ENCODE measurements at regions not wholly inside any gene's neighbourhood (a gene's known extent, or its start where the extent isn't known, plus 50 kb on each side); places are given as distances from the start of the nearest gene placed in this dataset.
"Not testable (repeated sequence)": the region's sequence is repeated elsewhere in the genome, so short reads cannot be mapped to it uniquely, and the experiment has no call there.

DNA sequence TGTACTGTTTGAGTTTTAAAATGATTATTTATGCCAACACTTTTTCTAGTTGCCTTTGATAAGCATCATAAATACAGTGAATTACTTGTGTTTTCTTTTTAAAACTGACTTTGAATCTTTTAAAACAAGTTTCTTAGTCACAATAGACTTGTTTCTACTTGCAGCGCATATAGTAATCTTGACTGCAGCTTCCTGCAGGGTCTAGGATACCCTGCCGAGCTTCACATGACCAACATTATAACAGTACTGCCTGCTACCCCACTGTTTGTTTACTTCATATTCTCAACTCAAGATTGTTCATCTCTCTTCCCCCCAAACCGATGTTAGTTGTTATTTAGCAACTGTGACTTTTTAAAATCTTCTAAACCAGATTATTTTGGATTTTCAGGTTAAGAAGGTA lies 751.3 kb upstream of the NEGR1 start:
- DNase-seq, result no peak

DNA sequence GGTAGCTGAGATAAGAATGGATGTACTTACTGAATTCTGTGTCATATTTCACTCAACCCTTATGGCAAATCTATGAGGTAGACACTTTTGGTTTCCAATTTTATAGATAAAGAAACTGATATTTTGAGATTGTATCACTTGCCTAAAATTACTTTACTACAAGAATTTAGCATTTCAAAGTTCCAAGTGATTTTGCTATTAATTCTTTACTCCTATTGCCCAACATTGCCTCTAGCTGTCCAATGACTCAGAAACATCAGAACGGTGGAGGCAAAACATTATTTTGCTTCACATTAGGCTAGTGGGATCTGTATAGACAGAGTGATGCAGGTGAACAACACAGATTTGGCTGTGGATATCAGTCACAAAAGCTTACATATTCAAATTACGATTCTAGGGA lies 747.2 kb upstream of the NEGR1 start:
- DNase-seq, result no peak

GRCh38 chr1:73026114-73026513 lies 743.8 kb upstream of the NEGR1 start:
- DNase-seq, result no peak

GRCh38 chr1:73009938-73010337 lies 727.6 kb upstream of the NEGR1 start:
- no peak for DNase-seq

DNA sequence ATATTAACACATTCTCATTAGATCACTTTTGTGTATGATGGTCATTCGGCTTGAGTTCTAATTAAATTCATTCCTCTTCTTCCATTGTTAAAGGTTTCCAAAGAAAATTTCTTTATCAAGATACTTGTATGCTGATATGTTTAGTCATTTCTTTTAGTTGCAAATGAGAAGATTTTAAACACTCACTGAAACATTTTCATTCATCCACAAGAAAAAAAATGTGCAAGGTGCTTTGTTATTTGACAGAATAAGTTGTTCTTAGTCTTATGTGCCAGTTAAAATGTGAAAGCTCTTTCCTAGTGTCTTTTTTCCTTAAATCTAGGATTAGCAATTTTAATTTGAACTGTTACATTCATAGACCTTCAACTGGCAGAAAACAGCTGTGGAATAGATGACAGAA lies 727.0 kb upstream of the NEGR1 start:
- DNase-seq, result no peak

DNA sequence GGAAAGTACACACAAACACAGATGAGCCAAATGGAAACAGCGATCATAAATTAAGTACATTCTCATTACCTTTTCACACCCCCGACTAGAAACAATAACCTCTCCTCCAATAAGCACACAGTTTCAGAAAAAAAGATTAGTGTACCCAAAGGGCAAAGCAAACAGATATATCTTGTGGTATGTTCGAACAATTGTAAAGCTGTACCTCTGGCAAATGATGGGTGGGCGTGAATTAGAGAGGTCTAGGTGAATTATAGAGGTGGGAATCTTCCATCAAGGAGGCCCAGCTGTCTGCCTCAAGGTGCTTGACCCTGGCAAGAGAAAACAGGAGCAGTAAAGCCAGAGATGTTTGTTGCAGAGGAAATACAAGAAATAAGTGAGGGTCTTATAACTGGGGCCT lies 715.3 kb upstream of the NEGR1 start:
- no peak for DNase-seq

GRCh38 chr1:72997041-72997440 lies 714.7 kb upstream of the NEGR1 start:
- DNase-seq, result no peak

- DNase-seq, result not testable (repeated sequence)
Observed at GRCh38 chr1:72987871-72988270, 705.5 kb upstream of the NEGR1 start.

DNA sequence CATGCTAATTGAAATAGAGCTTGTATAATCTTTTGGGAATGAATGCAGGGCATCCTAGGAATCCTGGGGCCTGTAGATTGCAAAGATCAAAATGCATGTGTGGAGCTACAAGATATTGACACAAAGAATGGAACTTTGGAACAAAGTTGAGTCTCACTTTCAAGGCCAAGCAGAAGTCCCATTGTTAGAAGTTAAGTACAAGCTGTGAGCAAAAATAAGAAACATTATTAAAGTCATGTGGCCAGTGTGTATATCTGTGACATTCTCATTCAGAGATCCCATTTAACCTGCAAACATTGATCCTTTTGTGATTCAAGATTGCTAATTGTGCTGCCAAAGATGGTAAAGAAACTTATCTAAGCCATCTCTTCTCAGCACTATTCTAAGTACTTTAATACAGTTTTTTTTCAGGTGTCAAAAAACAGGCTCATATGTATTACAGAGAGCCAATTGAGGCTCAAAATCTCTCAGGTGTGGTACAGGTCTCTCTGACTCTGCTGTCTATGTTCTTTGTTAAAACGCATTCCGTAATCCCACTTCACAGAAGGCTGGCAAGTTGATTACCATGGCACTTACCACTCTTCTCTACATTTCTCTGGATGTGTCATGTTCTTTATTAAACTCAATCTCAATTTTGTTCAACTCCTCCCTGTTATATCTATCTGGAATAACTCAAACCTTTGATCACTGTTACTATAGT lies 704.4 kb upstream of the NEGR1 start:
- no peak for DNase-seq

- not testable (repeated sequence) for DNase-seq
Observed at GRCh38 chr1:72985024-72985423, 702.7 kb upstream of the NEGR1 start.

DNA sequence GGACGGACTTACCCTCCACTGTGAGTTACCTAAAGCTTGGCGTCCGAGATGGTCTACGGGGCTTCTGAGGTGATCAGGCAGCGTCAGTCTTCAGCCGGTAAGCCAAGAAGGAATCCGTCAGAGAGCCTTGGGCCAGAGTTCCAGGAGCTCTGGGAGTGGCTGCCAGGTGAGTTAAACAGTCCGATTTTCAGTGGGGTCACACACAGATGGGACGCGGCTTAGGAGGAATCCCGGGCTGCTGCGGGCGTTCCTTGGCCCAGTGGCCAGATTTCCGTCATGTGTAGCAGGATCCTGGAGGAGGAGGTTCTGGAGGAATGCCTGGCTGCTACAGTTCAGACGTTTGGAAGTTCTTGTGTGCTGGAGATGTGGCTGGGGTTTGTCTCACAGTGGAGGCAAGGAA lies 700.7 kb upstream of the NEGR1 start:
- DNase-seq, result not testable (repeated sequence)

GRCh38 chr1:72969461-72969860 lies 687.1 kb upstream of the NEGR1 start:
- no peak for DNase-seq

DNA sequence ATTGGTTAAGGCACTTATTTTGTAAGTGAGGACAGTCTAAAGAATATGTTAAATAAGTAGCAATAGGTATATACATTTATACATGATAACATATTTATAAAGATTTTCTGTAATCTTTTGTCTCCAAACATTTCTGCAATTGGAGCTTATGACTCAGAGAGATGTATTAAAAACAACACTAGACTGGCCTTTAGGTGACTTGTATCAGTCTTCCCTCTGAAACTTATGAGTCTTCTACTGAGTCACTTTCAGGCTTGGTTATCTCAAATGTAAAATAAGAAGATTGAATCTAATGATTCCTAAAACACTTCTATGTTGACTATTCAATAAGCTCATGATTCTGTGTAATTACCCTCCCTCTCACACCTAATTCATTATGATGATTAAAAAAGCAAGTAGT lies 672.6 kb upstream of the NEGR1 start:
- no peak for DNase-seq

GRCh38 chr1:72950900-72951299 lies 668.6 kb upstream of the NEGR1 start:
- not testable (repeated sequence) for DNase-seq

GRCh38 chr1:72946903-72947499 lies 664.7 kb upstream of the NEGR1 start:
- DNase-seq, result no peak

- DNase-seq, result no peak
Observed at GRCh38 chr1:72942008-72942407, 659.7 kb upstream of the NEGR1 start.

GRCh38 chr1:72938408-72938807 lies 656.1 kb upstream of the NEGR1 start:
- DNase-seq, result no peak

- no peak for DNase-seq
Observed at GRCh38 chr1:72937905-72938304, 655.6 kb upstream of the NEGR1 start.

- DNase-seq, result no peak
Observed at GRCh38 chr1:72936942-72937341, 654.6 kb upstream of the NEGR1 start.

GRCh38 chr1:72936151-72936740 lies 653.9 kb upstream of the NEGR1 start:
- DNase-seq, result no peak

DNA sequence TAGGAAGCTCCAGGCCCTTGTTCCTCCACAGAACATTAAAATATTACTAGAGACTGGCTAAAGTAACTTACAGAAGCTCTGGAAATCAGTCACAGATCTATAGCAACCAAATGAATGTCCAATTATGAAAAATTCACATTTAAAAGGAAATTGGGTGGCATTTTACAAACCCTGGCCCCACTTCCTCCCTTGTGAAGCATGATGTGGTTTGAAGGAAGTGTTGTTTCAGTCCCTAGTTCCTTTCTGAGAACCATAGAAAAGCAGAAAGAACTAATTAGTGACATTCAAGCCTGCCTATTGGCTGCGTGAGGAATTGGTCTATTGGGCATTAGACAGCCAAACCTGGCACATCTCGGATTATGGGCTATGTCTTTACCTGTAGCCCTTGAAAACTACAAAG lies 649.7 kb upstream of the NEGR1 start:
- no peak for DNase-seq

GRCh38 chr1:72930528-72930927 lies 648.2 kb upstream of the NEGR1 start:
- DNase-seq, result no peak

DNA sequence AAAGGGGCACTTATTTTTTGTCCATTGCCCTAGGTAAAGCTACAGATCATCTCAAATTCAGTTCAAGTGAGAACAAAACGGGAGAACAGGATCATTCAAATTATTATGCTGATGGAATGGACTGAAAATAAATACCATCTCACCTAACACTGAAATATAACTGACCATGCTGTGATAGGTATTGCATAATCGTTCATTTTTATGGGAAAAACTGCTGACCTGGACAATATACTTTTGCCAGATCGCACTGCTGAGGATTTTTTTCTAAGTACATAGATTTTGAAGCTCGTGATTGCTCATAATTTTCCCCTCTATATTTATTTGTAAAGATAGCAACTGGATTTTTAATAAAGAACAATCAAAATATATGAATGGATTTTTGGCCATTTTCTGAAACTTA lies 636.6 kb upstream of the NEGR1 start:
- DNase-seq, result no peak

- DNase-seq, result no peak
Observed at GRCh38 chr1:72917920-72918319, 635.6 kb upstream of the NEGR1 start.

DNA sequence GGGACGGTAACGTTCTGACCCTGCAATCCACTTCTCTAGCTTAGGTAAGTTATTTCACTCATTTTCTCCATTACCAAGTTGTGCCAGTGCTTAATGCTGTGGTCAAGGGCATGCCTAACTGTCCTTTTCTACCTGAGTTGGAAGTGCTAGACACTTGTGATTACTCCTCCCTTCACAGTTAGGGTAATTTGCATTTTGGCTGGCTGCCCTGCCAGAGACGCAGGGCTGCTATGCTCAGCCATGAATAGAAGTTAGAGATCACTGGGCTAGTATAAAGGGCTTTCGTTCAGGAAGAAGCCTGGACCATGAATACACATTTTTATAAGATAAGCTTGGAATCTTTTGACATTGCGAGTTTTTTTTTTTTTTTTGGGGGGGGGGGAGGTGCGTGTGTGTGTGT lies 633.2 kb upstream of the NEGR1 start:
- peak; percentile 80 for DNase-seq
